Femur (tissue), 1 donor: ENCODE measurements at regions not wholly inside any gene's neighbourhood (a gene's known extent, or its start where the extent isn't known, plus 50 kb on each side); places are given as distances from the start of the nearest gene placed in this dataset.
"Not testable (repeated sequence)": the region's sequence is repeated elsewhere in the genome, so short reads cannot be mapped to it uniquely, and the experiment has no call there.

Source experiments
- DNase-seq: peaks from one replicate; pipeline ENCODE4 v3.0.0-alpha.2; 2017

DNA sequence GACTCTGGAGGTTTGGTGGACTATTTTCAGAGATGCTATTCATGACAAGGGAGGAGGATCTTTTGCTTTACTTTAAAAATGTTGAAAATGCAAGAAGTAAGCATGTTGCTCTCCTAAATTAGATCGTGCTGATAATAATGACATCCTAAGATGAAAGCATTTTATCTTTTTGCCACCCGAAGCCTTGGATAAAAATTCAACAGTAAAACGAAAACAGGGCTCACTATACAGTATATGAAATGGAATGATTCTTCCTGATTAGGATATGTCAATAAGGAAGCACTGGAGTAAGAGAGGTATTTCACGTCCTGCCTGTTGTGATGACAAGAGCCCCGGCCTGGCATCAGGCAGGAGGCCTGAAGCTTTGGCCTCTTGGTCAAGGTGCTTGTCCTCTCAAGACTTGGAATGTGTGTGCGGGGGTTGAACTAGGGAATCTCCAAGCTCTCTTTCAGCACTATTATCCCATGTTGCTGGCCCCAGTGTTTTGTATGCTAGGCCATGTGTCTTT is 306.0 kb downstream of the MTX2 start:
- no peak for DNase-seq

DNA sequence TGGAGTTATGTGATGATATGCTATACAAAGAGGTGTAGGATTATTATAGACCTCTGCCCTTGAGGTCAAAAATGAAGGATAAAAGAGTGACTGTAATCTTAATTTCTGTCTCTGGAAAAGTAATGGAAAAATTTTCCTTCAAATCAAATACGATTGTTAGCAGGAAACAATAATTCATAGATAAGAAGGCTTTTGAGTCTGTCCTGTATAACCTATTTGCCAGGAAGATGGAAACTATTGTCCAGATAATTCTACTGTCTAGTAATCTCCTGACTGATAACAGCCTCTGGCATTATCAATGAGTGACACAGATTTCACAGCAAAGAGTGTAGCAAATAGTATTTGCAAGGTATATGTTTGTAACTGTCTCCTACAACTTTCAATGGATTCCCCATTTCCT is 307.8 kb downstream of the MTX2 start:
- no peak for DNase-seq

DNA sequence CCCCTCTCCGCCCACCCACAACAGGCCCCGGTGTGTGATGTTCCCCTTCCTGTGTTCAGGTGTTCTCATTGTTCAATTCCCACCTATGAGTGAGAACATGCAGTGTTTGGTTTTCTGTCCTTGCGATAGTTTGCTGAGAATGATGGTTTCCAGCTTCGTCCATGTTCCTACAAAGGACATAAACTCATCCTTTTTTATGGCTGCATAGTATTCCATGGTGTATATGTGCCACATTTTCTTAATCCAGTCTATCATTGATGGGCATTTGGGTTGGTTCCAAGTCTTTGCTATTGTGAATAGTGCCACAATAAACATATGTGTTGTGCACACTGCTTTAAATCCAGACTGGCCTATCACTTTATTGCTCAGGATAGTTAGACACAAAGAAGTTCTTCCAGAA is 309.1 kb downstream of the MTX2 start:
- DNase-seq = not testable (repeated sequence)

DNA sequence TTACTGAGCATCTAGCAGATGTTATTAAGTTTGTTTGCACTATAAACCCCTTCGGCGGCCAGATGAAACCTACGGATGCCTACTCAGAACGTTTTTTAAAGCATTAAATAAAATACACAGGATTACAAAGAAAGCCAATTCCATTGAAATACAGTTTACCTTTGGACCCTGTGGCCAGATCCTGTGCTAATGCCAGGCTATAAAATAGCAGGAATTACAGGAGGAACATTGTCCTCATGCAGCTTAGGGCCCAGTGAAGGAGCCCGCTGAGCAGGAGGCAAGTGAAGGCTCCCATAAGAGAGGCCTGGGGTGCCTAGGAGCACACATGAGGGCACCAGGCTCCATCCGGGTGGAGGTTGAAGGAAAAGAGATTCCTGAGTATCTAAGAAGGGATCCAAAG is 310.4 kb downstream of the MTX2 start:
- no peak for DNase-seq

DNA sequence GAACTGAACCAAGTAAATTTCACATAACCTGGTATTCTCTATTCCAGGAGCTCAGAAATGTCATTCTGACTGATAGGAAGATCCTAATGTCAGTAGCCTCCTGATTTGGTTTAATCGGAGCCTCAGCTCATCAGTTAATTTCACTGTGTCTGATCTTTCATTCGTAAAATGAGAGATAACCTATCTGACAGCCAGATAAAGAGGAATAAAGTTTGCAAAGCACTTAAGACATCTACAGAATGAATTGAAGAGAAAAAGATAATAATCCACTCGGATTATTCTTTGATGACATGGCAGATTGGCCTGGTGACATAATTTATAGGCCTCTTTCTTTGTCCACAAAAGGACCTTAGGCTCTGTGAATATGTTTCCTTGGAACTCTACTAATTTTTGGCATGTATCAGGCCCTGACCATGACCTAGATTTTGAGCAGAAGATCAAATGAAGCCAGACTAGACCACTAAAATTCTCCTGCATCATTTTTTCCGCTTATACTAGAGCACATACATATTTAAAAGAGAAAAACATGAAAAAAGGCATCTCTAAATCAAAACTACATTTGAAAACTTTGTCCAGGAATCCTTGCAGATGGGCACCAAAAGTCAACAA is 312.4 kb downstream of the MTX2 start:
- DNase-seq = no peak

DNA sequence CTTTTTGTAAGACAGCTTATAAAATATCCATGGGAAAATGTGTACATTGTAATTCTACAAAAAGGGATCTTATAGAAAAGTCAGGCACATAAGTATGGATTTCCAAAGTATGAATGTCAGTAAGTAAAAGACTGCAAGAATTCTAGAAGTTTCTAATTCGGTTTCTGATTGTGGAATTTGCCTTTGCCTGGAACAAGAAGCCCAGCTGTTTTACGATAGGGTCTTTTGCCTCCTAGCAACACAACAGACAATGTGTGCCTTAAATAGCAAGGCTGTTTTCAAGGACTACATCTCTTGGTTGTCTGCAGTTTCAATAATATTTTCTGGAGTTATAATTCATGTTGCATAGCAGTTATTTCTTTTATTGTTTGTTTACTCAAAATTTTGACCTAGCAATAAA is 312.9 kb downstream of the MTX2 start:
- DNase-seq = no peak

DNA sequence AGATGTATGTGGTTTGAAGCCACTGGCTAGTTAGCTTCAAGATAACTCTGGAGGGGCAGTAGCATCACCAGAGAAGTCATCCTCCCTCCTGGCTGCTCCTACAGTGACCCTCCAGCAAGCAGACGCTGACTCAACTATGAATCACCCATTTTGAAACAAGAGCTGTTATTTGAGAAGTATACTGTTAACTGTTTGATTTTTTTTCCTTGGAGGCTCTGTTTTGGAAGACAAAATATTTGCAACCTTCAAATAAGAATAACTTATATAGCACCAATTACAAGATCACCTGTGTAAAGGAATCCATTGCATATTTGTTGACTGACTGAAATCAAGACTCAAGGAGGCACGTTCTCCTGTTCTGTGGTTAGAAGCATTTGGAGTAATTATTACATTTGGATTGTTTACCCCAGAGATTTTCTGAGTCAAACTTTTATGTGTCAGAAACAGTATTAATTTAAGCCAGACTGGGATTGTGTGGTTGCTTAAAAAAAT is 313.8 kb downstream of the MTX2 start:
- DNase-seq = peak; percentile 61

DNA sequence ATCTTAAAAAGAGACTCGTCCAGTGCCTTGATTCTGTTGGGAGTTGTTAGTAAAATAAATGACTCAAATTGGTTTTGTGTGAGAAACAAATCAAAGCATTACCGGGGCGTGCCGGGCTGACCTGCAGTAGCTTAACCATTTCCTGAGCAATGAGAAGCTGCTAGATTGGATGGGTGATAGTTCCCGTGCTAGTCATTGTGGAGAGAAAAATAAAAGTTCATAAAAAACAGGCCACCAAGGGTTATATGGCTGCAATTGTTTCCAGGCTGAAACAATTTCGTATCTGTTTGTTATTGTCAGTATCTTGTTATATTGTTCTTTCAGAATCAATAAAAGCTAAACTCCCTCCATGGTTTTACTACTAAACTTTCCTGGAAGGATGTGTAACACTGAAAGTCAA is 314.4 kb downstream of the MTX2 start:
- DNase-seq = no peak

DNA sequence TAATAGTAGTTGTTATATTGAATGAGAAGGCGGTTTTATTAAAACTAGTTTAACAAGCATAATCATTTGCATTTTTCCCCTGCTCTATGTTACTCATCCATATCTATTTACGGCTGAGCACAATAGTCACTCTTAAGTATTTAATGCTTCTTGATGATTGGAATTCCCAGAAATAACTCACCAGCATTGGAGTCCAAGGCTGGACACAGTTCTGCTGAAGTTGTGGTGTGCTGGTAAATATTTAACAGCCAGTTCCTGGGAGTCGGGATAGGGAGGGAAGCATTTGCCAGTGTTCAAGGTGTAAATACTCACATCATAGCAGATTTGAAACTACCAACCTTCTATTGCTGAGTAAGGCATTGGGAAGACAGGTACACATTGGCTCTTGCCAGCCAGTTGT is 315.1 kb downstream of the MTX2 start:
- DNase-seq = no peak

DNA sequence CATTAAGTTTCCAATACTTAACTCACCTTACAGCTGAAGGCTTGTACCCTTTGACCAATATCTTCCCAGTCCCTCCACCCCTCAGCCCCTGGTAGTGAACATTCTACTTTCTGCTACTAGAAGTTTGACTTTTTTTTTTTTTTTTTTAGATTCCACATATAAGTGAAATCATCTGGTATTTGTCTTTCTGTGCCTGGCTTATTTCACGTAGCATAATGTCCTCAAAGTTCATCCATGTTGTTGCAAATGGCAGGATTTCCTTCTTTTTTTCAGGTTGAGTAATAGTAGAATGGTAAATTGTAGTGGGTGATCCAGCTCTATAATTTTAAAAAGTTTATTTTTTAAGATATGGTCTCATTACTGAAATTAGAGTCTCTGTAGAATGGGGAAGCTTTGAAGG is 316.0 kb downstream of the MTX2 start:
- no peak for DNase-seq

DNA sequence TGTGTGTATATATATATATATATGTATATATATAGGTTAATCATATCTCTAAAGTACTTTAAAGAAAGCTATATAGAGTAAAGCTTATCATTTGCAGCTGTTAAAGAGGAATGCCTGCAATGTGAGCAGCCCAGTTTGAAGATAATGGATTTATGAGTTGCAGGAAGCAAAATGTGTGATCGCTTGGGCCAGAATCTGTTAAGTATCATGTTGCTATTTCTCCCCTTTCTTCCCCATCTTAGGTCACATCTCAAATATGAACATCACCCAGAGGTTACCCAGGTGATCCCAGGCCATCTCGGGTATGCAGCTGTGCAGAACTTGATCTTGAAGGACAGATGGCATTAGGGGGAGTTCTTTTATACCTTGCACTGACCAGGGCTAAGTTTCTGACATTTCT is 316.5 kb downstream of the MTX2 start:
- no peak for DNase-seq

DNA sequence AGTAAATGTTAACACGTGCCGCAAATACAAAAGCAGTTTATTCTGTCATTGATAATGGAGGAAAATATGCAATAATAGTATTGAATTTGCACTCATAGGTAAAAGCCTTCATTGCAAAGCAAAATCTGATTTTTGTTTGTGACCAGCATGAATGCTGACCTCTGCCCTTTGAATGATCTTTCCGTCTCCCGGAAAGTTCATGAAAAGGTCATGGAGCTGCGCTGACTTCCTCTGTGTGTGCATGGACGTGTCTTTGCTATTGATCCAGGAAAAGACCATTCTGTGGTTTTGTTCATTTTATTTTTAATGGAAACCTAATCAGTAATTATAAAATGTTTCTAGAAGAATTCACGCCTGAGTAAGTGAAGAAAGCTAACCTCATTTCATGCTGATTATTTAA is 320.0 kb downstream of the MTX2 start:
- no peak for DNase-seq

DNA sequence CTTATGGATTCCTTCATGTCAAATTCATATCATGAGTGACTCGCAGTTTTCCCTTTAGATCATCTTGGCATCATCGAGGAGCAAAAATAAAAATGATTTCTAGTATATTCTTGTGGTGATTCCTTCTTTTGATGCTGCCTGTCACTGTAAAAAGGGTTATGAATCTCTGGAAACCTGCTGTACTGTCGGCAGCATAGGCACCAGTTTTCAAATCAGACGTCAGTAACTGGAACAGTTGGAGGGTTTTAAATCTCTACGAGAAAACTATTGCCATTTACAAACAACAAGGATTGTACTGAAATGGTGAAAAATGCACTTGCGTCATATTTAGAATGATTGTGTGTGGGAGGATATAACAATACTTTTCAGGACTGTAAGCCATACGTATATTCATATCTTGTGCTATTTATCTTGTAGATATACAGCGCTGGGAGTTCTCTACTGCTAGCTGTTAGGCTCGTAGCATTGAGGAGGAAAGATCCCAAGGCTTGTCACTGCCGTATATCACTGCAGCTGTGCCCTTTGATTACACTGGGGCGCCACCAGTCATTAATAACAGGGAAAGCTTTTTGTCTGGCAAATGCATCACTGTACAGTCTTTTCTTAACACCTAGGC is 320.7 kb downstream of the MTX2 start:
- no peak for DNase-seq

DNA sequence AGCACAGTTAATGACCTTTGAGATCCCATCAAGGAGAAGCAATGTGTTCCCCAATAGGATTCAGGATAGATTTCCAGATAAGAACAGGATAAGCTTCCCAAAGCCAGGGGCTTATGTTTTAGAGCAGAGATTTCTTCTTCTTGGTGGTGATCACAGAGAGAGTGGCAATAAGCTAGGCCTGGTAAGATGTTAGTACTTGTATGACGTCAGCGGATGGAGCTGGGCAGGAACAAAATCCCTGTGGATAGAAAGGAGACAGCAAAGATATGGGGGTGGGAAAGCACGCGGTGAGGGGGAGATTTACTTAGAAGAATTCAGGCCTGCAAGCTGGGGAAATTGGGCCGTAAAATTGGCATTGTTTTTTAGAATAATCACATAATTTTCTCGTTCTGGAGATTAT is 323.0 kb downstream of the MTX2 start:
- no peak for DNase-seq

DNA sequence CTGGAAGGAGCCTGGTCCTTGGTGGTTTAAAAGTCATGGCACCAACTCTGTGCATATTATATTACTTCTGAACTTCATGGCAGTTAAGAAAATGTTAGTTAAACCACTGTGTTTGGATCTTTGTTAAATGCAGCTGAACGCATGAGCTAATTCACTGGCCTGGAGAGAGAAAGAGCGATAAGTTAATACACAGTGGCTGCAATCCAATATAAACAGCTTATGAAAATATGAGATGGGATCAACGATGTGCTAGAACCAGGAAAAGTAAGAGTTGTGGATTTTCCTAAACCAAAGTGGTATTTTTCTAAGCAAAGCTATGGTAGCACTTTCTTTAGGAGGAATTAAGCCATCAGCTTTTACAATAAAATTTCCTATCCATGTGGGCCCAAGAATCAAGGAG is 326.7 kb downstream of the MTX2 start:
- no peak for DNase-seq

DNA sequence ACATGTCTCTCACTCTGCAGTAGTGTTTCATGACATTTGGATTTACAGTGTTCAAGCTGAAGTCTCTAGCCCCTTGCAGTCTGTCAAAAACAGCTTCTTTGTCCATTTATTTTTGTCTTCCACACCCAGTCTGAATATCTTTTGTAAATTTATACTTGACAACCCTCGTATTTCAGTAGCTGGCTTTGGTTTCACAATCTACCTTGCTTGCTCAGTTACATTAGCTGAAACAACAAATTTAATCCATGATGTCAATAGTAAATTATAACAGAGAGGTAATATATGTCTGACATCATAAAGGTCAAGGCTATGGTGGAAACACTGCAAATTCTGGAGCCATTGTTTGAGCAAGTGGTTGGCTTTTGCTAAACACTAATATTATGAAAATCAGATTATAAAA is 328.7 kb downstream of the MTX2 start:
- DNase-seq = no peak

DNA sequence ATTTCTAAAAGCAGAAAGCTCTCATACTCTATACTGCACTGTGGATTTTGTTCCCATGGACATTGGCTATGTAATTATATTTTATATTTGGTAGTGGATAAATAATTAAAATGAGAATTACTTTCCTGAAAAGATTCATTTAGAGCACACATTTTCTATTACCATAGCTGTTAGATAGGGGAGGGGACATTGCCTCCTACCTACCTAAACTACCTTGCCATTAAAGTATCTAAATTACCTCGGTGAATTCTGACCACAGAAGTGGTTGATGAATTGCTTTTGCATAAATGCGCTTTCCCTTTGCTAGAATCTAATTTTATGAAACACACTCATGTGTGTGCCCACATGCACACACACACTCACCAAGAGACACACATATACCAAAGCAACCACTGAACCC is 329.1 kb downstream of the MTX2 start:
- no peak for DNase-seq

DNA sequence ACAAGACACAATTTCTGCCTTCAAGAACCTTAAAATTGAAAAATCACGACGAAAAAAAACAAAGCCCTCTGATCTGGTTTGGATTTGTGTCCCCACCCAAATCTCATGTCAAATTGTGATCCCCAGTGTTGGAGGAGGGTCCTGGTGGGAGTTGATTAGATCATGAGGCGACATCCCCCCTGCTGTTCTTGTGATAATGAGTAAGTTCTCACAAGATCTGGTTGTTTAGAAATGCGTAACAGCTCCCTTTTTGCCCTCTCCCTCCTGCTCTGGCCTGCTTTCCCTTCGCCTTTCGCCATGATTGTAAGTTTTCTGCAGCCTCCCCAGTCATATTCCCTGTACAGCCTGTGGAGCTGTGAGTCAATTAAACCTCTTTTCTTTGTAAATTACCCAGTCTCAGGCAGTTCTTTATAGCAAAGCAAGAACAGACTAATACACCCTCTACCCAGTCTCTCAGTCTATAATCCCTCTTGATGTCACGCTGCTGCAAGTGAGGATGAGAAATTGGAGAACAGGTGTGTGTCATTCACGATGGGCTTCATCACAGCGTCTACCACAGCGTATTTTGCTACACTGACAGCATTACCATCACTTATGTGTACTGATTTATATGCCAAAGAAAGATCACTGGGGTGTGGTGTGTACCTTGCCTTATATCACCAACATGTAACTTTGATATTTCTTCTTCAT is 330.7 kb downstream of the MTX2 start:
- DNase-seq = no peak

DNA sequence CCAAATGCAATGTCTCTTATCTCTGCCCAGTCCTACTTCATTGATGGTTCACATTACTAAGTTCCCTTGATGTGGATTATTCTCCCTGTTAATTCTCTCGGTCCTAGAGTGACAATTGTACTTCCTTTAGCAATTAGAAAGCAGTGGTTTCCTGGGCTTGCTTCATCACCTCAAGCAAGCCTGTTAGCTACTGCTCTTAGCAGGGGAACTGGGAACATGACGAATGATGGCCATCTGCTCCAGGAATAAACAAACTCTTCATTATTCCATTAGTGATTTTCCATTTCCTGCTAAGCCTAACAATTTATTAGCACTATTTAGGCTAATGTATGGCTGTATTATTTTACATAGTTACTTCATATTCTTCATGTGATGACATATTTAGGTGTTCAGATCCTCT is 331.8 kb downstream of the MTX2 start:
- no peak for DNase-seq

DNA sequence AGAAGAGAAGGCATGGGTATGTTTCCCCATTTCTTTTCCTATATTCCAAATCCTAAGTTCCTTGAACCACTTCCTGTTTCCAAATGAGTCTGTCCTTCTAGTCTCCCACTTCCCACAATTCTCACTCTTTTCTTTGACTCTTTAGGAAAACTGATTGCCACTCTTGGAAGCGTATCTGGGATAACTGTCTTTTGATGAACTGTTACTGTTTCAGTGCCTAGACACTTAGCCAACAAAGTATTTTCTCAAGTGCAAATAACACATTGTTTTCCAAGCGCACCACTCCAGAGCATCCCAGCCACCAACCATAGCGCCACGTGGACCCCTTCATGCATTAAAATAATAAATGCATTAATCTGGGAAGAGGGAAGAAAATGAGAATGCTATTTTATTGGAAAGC is 342.8 kb downstream of the MTX2 start:
- DNase-seq = no peak

DNA sequence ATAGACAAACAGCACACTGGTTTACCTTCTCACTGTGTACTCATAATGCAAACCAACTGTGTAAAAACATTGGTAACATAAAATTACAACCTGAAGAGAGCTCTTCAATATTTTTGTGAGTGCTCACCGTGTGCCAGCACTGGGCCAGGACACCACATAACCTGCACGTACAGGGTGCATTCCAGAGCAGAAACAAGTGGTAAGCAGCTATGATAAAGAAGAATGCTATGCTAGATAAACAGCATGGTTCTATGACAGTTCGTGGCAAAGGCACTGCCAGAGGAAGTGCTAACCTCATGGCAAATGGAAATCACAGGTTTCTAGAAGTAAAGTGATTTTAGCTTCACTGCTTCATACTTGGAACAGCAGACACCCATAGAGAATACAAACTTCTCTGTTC is 343.5 kb downstream of the MTX2 start:
- DNase-seq = no peak

DNA sequence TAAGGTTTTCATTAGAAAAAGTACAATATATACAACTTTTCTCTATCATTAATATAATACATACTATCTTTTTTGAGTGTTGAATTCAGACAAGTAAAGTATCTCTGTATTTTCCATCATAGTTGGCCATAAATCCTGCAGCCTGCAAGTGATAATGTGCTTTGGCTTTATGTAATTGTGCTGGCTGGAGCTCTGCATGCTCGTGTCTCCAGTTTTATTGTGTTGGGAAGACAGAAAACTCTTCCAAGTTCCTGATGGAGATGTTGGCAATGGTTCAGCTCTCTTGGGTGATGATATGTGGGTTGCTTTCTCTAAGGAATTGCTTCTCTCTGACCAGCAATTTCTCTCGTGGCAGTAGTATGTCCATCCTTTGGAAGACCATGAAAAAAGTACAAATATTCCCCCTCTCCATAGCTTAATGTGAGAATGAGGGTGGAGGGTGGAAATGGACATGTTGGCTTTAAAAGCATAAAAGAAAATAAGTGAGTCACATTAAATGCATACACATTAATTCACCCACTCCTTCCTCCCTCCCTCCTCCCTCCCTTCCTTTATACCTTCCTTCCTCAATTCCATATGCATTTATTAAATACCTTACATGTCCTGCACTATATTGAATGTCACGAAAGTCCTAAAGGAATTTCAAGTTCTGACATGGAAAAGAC is 344.2 kb downstream of the MTX2 start:
- peak; percentile 70 for DNase-seq

DNA sequence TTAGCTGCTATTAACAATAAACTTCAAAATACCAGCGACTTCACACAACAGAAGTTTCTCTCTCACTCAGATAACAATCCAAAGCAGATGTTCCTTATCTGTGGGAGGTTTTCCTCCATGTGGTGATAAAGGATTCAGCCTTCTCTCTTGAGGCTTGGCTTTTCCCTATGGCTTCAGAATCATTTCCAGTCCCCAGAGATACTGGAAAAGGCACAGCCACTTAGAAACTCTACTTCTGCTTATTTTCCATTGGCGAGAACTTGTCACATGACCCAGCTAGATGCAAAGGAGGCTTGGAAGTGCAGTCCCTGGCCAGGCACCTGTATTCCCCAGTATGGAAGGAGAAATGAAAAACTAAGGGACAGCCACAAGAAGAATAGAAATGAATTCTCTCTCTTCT is 344.8 kb downstream of the MTX2 start:
- no peak for DNase-seq

DNA sequence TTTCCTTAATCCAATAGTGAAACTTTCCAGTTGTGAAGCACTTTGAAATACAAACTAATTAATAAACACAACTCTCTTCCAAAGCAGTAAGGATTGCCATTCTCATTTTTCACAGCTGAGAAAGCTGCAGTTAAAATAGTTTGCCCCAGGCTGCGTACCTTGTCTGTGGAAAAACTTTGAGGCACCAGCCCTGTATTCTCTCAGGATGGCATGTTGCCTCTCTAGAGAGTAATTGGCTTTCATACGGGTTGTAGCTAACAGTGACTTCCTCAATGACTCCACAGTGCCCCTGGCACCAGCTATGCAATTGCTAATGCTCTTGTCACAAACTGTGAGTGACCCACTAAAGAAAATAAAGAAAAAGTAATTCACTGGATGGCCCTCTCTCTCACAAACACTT is 345.7 kb downstream of the MTX2 start:
- DNase-seq = no peak
